Colonic mucosa (tissue), 4 donors: ENCODE measurements at regions not wholly inside any gene's neighbourhood (a gene's known extent, or its start where the extent isn't known, plus 50 kb on each side); places are given as distances from the start of the nearest gene placed in this dataset.

ENCODE experiments used
- DNase-seq: peaks from one replicate; pipeline ENCODE4 v3.0.0-alpha.2; 2020
- H3K27ac ChIP-seq: fragments of 200-600 bp; one replicate; pipeline ENCODE4 v1.8.0; 2021
- H3K27me3 ChIP-seq: fragments of 200-600 bp; one replicate; pipeline ENCODE4 v1.8.0; 2021
- H3K36me3 ChIP-seq: fragments of 200-600 bp; one replicate; pipeline ENCODE4 v1.8.0; 2021
- H3K4me1 ChIP-seq: fragments of 200-600 bp; one replicate; pipeline ENCODE4 v1.8.0; 2021; ENCODE audit warnings: mild to moderate bottlenecking
- H3K4me3 ChIP-seq: fragments of 200-600 bp; one replicate; pipeline ENCODE4 v1.8.0; 2021
- H3K9ac ChIP-seq, 2 donors: one replicate each; pipeline ENCODE4 v1.7.0; 2013; ENCODE audit warnings: control low read depth in 2 of 2, low read depth in 2 of 2, low read length in 2 of 2
- H3K9me3 ChIP-seq: fragments of 200-600 bp; one replicate; pipeline ENCODE4 v1.8.0; 2021
- intact Hi-C: fragments of 100-400 bp; cut with DNase I; formaldehyde crosslinking; loops from one replicate; pipeline ENCODE4 v1.14.1; 2022
- TF ChIP-seq, protein P1 (sequence below): fragments of 200-600 bp; IDR thresholded peaks from one replicate; pipeline ENCODE4 v1.8.0; 2022; ENCODE audit warnings: antibody characterized with exemption, mild to moderate bottlenecking
- donor health status: healthy.
- donor health status: DM: no; HTN: no; CAD: no.
- donor health status: DM: no; HTN: no; CAD: no.

DNA sequence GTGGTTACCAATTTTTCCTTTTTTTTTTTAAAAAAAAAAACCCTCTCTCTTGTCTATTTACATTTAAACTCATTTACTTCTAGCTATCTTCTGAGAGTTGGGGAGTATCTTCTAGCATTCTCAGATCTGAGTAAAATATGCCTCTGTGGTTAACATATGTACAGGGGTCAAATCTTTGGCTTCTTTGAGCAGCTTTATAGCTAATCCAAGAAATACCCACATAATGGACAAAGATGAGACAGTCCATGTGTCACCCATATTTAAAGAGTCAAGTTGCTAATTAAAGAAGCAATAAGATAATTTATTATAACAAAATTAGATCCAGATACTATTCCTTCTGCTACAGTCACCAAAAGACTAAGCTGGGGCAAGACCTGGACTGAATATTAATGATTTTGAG lies 139.0 kb upstream of the HNRNPA3 start:
- Histone ChIP-seq H3K4me1 (no peaks in the 10 kb centered on the region), H3K36me3 (no peaks in the 10 kb centered on the region), H3K9me3 (no peaks in the 10 kb centered on the region), H3K4me3 (no peak overlapping the region), H3K27me3 (no peaks in the 10 kb centered on the region), H3K27ac (no peak overlapping the region), H3K9ac (no peak overlapping the region)
- TF ChIP-seq, protein P1, sequence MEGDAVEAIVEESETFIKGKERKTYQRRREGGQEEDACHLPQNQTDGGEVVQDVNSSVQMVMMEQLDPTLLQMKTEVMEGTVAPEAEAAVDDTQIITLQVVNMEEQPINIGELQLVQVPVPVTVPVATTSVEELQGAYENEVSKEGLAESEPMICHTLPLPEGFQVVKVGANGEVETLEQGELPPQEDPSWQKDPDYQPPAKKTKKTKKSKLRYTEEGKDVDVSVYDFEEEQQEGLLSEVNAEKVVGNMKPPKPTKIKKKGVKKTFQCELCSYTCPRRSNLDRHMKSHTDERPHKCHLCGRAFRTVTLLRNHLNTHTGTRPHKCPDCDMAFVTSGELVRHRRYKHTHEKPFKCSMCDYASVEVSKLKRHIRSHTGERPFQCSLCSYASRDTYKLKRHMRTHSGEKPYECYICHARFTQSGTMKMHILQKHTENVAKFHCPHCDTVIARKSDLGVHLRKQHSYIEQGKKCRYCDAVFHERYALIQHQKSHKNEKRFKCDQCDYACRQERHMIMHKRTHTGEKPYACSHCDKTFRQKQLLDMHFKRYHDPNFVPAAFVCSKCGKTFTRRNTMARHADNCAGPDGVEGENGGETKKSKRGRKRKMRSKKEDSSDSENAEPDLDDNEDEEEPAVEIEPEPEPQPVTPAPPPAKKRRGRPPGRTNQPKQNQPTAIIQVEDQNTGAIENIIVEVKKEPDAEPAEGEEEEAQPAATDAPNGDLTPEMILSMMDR: no peak
- no peak for DNase-seq
- intact Hi-C loops: no loop called here

DNA sequence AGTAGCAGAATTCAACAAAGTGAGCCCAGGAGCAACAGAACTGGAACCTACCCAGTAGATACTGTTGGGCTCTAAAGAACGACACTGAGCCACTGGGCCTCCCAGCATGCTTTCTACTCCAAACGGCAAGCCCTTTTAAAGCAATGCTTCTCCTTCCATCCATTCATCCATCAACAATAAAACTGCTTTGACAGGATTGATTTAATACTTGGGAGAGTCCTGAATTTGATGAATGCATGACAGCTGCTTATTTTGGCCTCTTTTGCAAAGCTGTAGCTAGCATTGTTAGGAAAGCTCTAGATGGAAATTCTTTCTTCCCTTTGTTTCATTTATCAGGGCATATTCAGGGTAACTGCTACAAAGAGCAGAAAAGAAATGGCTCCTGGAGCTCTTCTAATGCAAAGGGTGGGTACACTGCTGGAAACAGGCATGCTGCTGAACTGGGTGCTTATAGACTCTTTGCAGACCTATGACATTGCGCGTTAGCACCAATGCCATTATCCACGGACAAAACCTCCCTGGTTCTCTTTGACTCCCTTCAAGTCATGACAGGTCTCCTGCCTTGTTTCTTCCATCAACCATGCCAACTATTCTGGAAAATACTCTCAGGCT lies 138.4 kb upstream of the HNRNPA3 start:
- Histone ChIP-seq H3K9ac (no peak overlapping the region), H3K27ac (no peak overlapping the region), H3K4me3 (no peak overlapping the region), H3K4me1 (no peaks in the 10 kb centered on the region), H3K36me3 (no peaks in the 10 kb centered on the region), H3K27me3 (no peaks in the 10 kb centered on the region), H3K9me3 (no peaks in the 10 kb centered on the region)
- TF ChIP-seq, protein P1: no peak
- intact Hi-C loops: no loop called here
- DNase-seq: no peak

DNA sequence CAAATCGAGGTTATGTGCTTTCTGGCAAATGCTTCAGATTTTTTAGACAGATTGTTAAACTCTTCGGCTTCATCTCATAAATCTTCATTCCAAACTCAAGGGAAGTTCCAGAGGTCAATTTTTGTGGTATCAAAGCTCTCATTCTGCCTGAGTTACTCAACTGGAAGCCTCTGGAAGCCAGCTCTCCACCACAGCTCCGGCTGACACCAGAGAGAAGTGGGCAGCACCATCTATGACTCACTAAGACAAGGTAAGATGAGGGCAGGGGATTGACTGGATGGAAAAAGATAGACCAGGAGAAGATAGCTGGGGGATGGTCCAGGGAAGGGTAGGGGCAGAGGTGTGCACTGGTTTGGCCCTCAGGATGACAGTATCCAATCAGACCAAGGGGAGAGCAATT lies 137.3 kb upstream of the HNRNPA3 start:
- Histone ChIP-seq H3K36me3 (no peaks in the 10 kb centered on the region), H3K4me1 (no peaks in the 10 kb centered on the region), H3K27ac (no peak overlapping the region), H3K9me3 (no peaks in the 10 kb centered on the region), H3K27me3 (no peaks in the 10 kb centered on the region), H3K4me3 (no peak overlapping the region), H3K9ac (no peak overlapping the region)
- intact Hi-C loops: no loop called here
- TF ChIP-seq, protein P1: no peak
- DNase-seq: no peak

DNA sequence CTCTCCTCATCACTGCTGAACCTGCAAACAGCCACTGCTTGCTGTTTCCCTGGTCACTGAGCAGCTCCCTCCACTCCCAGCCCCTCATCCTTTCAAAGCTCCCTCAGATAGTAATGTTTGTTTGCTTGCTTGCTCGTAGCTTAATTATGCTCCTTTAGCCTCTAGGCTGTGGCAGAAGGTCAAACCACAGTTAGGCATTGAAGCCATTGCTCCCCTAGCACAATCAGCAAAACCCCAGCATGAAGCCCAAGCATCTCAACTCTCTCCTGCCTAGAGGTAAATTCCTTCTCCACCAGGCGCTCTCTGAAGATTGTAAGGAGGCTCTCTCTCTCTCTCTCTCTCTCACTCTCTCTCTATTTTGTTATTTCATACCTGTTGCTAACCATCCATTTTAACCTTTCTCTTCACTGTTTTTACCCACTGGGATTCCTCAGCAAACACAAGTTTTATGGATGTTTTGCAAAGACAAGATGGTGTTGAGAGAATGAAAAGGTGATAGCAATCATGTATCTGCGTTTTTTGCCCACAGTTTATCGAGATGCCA lies 135.9 kb upstream of the HNRNPA3 start:
- Histone ChIP-seq H3K4me3 (no peak overlapping the region), H3K9ac (no peak overlapping the region), H3K27ac (no peak overlapping the region), H3K27me3 (no peaks in the 10 kb centered on the region), H3K4me1 (no peaks in the 10 kb centered on the region), H3K9me3 (no peaks in the 10 kb centered on the region), H3K36me3 (no peaks in the 10 kb centered on the region)
- TF ChIP-seq, protein P1: no peak
- DNase-seq: no peak
- intact Hi-C loops: no loop called here

DNA sequence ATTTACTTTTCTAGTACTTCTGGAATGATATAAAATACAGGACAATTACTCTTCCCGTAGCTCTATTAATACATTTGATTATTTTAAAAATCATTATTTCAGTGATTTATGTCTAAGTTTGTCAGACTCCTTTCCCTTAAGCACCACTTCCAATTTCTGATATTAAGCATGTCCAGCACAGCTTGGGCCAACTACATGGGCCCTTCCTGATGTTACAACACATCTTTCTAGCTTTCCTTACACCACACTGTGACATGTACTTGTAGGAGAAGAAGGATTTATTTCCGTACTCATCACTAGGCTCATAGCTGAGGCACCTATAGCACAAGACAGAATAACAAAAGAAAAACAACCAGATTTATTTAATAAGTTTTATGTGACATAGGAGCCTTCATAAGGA lies 134.8 kb upstream of the HNRNPA3 start:
- intact Hi-C loops: no loop called here
- no peak overlapping the region for H3K27ac ChIP-seq
- H3K27me3 ChIP-seq: no peaks in the 10 kb centered on the region
- H3K9me3 ChIP-seq: no peaks in the 10 kb centered on the region
- no peak for DNase-seq
- no peak overlapping the region for H3K9ac ChIP-seq
- H3K36me3 ChIP-seq: no peaks in the 10 kb centered on the region
- no peaks in the 10 kb centered on the region for H3K4me1 ChIP-seq
- no peak overlapping the region for H3K4me3 ChIP-seq
- TF ChIP-seq, protein P1: no peak
